Panc1 (cell line): ENCODE measurements at regions not wholly inside any gene's neighbourhood (a gene's known extent, or its start where the extent isn't known, plus 50 kb on each side); places are given as distances from the start of the nearest gene placed in this dataset.

ENCODE experiments used
- ATAC-seq: fragments of 200-7000 bp; cut with Tn5 transposase; 2 replicates; pipeline ENCODE4 v1.9.1; 2020; ENCODE audit warnings: mild to moderate bottlenecking, moderate library complexity
- BruUV-seq: library from RNA; stranded (reverse); fragments of 400-500 nt; replicated peaks from 2 replicates; lab custom pipeline; 2021; lab: Mats Ljungman, UMichigan
- CTCF ChIA-PET: fragments of 300-600 bp; sonication (Branson Sonifier 250); formaldehyde crosslinking; loops from one replicate; lab custom pipeline; 2022; ENCODE audit warnings: antibody characterized with exemption; lab: Charles Lee
- POLR2A ChIA-PET: fragments of 300-600 bp; sonication (Branson Sonifier 250); formaldehyde crosslinking; loops from one replicate; lab custom pipeline; 2022; ENCODE audit warnings: antibody characterized with exemption; lab: Charles Lee
- DNase-seq: peaks from one replicate; pipeline ENCODE4 v3.0.0-alpha.2; 2010; ENCODE audit warnings: low read depth, low spot score
- H3K27ac ChIP-seq: 2 replicates; pipeline ENCODE4 v1.5.1; 2011; ENCODE audit warnings: mild to moderate bottlenecking, low read length, inconsistent platforms
- H3K27me3 ChIP-seq: fragments of 200-500 bp; sonication (Bioruptor generic); 2 replicates; pipeline ENCODE4 v1.6.0; 2014; ENCODE audit warnings: low read length, inconsistent platforms; ENCODE audit not compliant: control insufficient read depth, insufficient read depth
- H3K36me3 ChIP-seq: fragments of 200-500 bp; sonication (Bioruptor generic); 2 replicates; pipeline ENCODE4 v1.5.1; 2014; ENCODE audit warnings: inconsistent platforms, mild to moderate bottlenecking, low read length, moderate library complexity; ENCODE audit not compliant: control insufficient read depth, insufficient read depth
- H3K4me1 ChIP-seq: 2 replicates; pipeline ENCODE4 v1.5.1; 2011; ENCODE audit warnings: inconsistent platforms, mild to moderate bottlenecking, low read length, moderate library complexity; ENCODE audit not compliant: control insufficient read depth, insufficient read depth
- H3K4me3 ChIP-seq, 2 experiments: 2 replicates each; pipeline ENCODE4 v1.5.1; 2011 to 2012; ENCODE audit warnings: low read depth in 2 of 2, low read length in 2 of 2, mild to moderate bottlenecking in 2 of 2, inconsistent platforms in 1 of 2, moderate library complexity in 1 of 2
- H3K9me3 ChIP-seq: fragments of 200-500 bp; sonication (Bioruptor generic); 2 replicates; pipeline ENCODE4 v1.5.1; 2014; ENCODE audit warnings: low read depth, mild to moderate bottlenecking, inconsistent platforms, low read length, moderate library complexity; ENCODE audit not compliant: control insufficient read depth, insufficient read depth
- POLR2AphosphoS5 ChIP-seq: IDR thresholded peaks from 2 replicates; pipeline ENCODE4 v1.6.1; 2012; ENCODE audit warnings: mild to moderate bottlenecking, low read depth, low read length, moderate library complexity
- SIN3A ChIP-seq: IDR thresholded peaks from 2 replicates; pipeline ENCODE4 v1.6.1; 2012; ENCODE audit warnings: low read depth, mild to moderate bottlenecking, low read length, moderate library complexity, borderline replicate concordance; ENCODE audit not compliant: insufficient read depth
- TCF7L2 ChIP-seq: IDR thresholded peaks from 2 replicates; pipeline ENCODE4 v1.6.1; 2011; ENCODE audit warnings: mild to moderate bottlenecking, low read depth, low read length, inconsistent platforms
- in situ Hi-C: cut with HindIII; loops from 2 replicates; pipeline ENCODE4 v1.10.0; 2016; ENCODE audit warnings: low sequenced_read_pairs, low pct_unique_long_range_greater_than_20kb
- intact Hi-C: fragments of 100-400 bp; cut with micrococcal nuclease; formaldehyde crosslinking; loops from one replicate; pipeline ENCODE4 v1.10.0; 2022; ENCODE audit not compliant: unreplicated experiment
- TF ChIP-seq, protein P1 (sequence below), 2 experiments: IDR thresholded peaks; 2 replicates each; pipeline ENCODE4 v1.6.1; 2011 to 2012; ENCODE audit warnings: low read depth in 2 of 2, control low read depth in 1 of 2, low read length in 1 of 2, mild to moderate bottlenecking in 1 of 2, moderate library complexity in 1 of 2; ENCODE audit not compliant: insufficient read depth in 1 of 2
- TF ChIP-seq, protein P2 (sequence below): fragments of 450-650 bp; IDR thresholded peaks from 2 replicates; pipeline ENCODE4 v1.5.1; 2017; ENCODE audit warnings: mild to moderate bottlenecking

DNA sequence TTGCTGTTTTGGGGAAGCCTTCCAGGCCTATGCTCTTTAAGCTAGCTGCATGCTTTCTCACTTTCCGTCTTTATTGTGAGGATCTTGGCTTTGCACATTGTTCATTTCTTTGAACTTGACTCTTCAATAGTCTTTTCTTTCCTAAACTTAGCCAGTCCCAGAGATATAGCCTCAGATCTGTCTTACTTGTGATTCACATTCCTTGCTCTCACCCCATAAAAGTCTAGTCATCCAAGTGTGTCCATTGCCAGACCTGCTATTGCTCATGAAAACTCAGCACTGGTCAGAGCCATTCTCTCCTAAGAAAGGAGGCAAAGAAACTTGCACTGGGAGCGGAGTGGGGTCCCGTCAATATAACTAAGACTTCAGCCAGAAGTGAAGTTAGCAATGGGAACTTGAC lies 275.0 kb upstream of the CTSO start:
- DNase-seq (no peak), ATAC-seq (no peak)
- no peak overlapping the region for H3K27ac ChIP-seq
- no peak overlapping the region for H3K4me3 ChIP-seq
- intact Hi-C loops: no loop called here
- POLR2A ChIA-PET: no interaction called here
- no peaks in the 10 kb centered on the region for H3K27me3 ChIP-seq
- CTCF ChIA-PET: no interaction called here
- no TSS peak for BruUV-seq
- TF ChIP-seq SIN3A: no peak
- no peak for TF ChIP-seq POLR2AphosphoS5
- TF ChIP-seq, protein P1, sequence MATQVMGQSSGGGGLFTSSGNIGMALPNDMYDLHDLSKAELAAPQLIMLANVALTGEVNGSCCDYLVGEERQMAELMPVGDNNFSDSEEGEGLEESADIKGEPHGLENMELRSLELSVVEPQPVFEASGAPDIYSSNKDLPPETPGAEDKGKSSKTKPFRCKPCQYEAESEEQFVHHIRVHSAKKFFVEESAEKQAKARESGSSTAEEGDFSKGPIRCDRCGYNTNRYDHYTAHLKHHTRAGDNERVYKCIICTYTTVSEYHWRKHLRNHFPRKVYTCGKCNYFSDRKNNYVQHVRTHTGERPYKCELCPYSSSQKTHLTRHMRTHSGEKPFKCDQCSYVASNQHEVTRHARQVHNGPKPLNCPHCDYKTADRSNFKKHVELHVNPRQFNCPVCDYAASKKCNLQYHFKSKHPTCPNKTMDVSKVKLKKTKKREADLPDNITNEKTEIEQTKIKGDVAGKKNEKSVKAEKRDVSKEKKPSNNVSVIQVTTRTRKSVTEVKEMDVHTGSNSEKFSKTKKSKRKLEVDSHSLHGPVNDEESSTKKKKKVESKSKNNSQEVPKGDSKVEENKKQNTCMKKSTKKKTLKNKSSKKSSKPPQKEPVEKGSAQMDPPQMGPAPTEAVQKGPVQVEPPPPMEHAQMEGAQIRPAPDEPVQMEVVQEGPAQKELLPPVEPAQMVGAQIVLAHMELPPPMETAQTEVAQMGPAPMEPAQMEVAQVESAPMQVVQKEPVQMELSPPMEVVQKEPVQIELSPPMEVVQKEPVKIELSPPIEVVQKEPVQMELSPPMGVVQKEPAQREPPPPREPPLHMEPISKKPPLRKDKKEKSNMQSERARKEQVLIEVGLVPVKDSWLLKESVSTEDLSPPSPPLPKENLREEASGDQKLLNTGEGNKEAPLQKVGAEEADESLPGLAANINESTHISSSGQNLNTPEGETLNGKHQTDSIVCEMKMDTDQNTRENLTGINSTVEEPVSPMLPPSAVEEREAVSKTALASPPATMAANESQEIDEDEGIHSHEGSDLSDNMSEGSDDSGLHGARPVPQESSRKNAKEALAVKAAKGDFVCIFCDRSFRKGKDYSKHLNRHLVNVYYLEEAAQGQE (IDR thresholded peaks at IDR 0.05; ENCODE audit: insufficient read depth in 1 of 2, low read depth in 2 of 2, low read length in 1 of 2): no peak
- TF ChIP-seq TCF7L2: no peak
- TF ChIP-seq, protein P2, sequence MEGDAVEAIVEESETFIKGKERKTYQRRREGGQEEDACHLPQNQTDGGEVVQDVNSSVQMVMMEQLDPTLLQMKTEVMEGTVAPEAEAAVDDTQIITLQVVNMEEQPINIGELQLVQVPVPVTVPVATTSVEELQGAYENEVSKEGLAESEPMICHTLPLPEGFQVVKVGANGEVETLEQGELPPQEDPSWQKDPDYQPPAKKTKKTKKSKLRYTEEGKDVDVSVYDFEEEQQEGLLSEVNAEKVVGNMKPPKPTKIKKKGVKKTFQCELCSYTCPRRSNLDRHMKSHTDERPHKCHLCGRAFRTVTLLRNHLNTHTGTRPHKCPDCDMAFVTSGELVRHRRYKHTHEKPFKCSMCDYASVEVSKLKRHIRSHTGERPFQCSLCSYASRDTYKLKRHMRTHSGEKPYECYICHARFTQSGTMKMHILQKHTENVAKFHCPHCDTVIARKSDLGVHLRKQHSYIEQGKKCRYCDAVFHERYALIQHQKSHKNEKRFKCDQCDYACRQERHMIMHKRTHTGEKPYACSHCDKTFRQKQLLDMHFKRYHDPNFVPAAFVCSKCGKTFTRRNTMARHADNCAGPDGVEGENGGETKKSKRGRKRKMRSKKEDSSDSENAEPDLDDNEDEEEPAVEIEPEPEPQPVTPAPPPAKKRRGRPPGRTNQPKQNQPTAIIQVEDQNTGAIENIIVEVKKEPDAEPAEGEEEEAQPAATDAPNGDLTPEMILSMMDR: no peak
- in situ Hi-C loops: no loop called here
- no peaks in the 10 kb centered on the region for H3K9me3 ChIP-seq
- H3K36me3 ChIP-seq: no peaks in the 10 kb centered on the region; the same call in 1 of the 2 replicates
- H3K4me1 ChIP-seq: no peaks in the 10 kb centered on the region

DNA sequence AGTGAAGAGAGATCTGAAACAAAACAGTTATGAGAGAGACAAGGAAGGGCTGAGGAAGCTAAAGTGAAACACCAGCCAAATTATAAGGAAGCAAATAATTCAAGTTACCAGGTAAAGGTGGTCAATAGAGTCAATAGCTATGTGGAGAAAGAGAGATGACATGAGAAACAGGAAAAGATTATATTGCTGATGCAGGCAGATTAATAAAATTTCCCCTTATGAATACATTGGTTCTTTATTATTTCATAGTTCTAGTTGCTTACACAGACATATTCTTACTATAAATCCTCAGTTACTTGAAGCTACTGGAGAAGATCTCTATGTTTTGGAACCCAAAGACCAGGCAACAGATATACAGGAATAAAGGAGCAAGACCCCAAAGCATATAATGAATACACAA lies 273.7 kb upstream of the CTSO start:
- H3K27ac ChIP-seq: no peak overlapping the region
- no peaks in the 10 kb centered on the region; the same call in 1 of the 2 replicates for H3K36me3 ChIP-seq
- no peaks in the 10 kb centered on the region for H3K4me1 ChIP-seq
- in situ Hi-C loops (no loop called here), intact Hi-C loops (no loop called here)
- BruUV-seq: no TSS peak
- H3K9me3 ChIP-seq: no peaks in the 10 kb centered on the region
- H3K27me3 ChIP-seq: no peaks in the 10 kb centered on the region
- CTCF ChIA-PET: no interaction called here
- no peak for TF ChIP-seq TCF7L2
- DNase-seq: no peak
- no peak overlapping the region for H3K4me3 ChIP-seq
- POLR2A ChIA-PET: no interaction called here
- no peak for ATAC-seq

DNA sequence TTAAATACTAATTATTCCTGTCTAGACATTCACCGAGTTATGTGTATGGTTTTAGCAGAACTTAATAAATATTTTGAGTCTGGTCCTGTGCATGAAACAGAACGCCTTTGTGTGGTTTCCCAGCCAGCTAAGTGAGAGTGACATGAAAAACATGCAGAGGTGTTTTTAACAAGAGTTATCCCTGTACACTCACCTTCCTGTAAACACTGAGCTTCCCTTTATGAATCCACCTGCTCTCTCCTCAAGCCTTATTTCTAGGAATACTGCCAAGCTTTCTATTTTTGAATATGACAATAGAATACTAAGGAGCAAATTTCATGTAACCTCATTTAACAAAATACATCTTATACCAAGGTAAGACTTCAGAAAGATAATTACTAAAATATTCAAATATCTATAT lies 270.3 kb upstream of the CTSO start:
- H3K27ac ChIP-seq: no peak overlapping the region
- in situ Hi-C loops: no loop called here
- ATAC-seq (no peak), DNase-seq (no peak)
- intact Hi-C loops: no loop called here
- no peaks in the 10 kb centered on the region for H3K9me3 ChIP-seq
- ChIA-PET CTCF (no interaction called here), POLR2A (interaction anchor here (0.5 kb wide), 1 partner anchor 17 kb away, joined by 8 read pairs; no protein-coding TSS in a partner anchor)
- H3K27me3 ChIP-seq: no peaks in the 10 kb centered on the region
- H3K4me1 ChIP-seq: no peaks in the 10 kb centered on the region
- no peak overlapping the region for H3K4me3 ChIP-seq
- TF ChIP-seq POLR2AphosphoS5 (no peak), SIN3A (no peak)
- TF ChIP-seq, protein P2: no peak
- BruUV-seq: no TSS peak
- H3K36me3 ChIP-seq: no peaks in the 10 kb centered on the region; the same call in 1 of the 2 replicates
